ES-I3 (cell line): ENCODE measurements at regions not wholly inside any gene's neighbourhood (a gene's known extent, or its start where the extent isn't known, plus 50 kb on each side); places are given as distances from the start of the nearest gene placed in this dataset.

Source experiments
- H3K36me3 ChIP-seq: 2 replicates; pipeline ENCODE4 v1.6.1; 2013; ENCODE audit warnings: mild to moderate bottlenecking, low read length, control low read depth, moderate library complexity; ENCODE audit not compliant: insufficient read depth
- H3K4me1 ChIP-seq: 2 replicates; pipeline ENCODE4 v1.6.1; 2013; ENCODE audit warnings: mild to moderate bottlenecking, control low read depth, low read length; ENCODE audit not compliant: insufficient read depth
- H3K9ac ChIP-seq: 2 replicates; pipeline ENCODE4 v1.6.1; 2013; ENCODE audit warnings: low read depth, mild to moderate bottlenecking, low read length, moderate library complexity
- H3K9me3 ChIP-seq: 2 replicates; pipeline ENCODE4 v1.6.1; 2013; ENCODE audit warnings: mild to moderate bottlenecking, low read length, moderate library complexity; ENCODE audit not compliant: control insufficient read depth, insufficient read depth

DNA sequence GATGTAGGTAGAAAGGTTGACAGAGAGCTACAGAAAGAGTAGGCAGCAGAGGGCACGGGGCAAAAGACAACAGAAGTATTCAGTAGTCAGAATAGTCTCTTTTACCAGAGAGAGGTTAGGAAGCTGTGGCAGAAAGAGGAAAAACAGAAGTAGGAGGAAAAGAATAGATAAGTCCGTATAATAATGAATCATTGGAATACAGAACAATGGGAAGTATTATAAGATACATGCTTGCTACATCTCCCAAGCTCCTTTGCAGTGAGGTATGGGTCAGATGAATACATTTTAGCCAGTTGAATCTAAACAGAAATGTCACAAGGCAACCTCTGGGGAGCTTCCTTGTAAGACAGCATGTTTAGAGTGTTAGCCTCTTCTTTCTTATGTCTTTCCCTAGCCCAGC is 570.5 kb upstream of the CITED2 start:
- H3K9ac ChIP-seq: no peak overlapping the region
- H3K9me3 ChIP-seq: peaks cover 4% of the 10 kb centered on the region

DNA sequence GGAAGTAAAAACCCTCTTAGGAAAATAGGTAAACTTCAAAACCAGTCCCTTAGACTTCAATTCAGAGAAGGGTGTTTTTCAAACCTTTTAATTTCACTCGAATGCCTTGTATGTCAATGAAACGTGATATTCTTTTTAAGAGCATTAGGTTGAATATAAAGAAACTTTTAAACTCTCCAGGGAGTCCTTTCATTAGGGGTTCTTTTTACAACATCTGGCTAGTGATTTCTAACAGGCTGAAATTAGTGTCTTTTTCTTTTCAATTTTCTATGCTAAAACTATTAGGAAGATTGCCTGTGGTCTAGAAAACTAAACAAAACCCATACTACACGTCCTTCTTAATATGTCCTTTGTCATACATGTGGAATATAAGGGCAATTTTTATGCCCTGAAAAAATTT is 569.7 kb upstream of the CITED2 start:
- Histone ChIP-seq H3K36me3 (no peaks in the 10 kb centered on the region), H3K9ac (no peak overlapping the region), H3K9me3 (no peaks in the 10 kb centered on the region), H3K4me1 (peaks cover 30% of the 10 kb centered on the region)

More for the DNA sequence above, 570.5 kb upstream of the CITED2 start:
- H3K36me3 ChIP-seq: no peaks in the 10 kb centered on the region
- H3K4me1 ChIP-seq: peaks cover 25% of the 10 kb centered on the region

DNA sequence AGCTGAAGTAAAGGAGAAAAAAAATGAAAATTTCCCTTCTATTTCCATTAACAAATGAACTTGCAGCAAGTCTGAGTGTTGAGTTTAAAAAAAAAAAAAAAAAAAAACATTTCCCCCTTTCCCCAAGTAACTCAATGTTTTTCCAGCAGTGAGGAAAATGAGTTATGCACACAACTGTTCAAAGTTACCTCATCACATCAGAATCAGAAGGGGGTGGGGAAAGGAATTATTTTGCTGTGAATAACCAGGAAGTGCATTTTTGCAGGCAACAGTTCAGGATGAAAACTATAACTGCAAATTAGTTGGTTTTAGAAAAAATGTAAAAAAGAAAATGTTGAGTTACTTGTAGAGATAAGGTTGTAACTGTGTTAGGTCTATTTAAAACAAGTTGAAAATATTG is 568.9 kb upstream of the CITED2 start:
- Histone ChIP-seq H3K9ac (no peak overlapping the region), H3K36me3 (no peaks in the 10 kb centered on the region), H3K4me1 (peaks cover 30% of the 10 kb centered on the region), H3K9me3 (no peaks in the 10 kb centered on the region)

DNA sequence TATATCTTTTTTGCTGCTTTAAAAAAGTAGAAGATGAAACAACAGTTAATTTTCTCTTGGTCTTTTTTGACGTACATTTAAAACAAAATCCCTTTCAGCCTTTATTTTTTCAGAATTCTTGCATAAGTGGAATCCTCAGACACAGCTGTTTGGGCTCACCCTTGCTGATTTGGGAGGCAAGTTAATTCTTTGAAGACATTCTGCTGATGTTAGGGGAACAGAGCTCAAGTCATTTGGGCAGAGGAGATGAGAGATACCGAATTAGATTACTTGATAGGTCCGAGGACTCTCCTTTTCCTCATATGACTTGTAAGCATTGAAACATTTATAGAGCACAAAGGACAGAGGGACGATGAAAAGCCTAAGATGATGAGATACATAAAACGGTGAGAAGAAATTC is 567.9 kb upstream of the CITED2 start:
- Histone ChIP-seq H3K9me3 (no peaks in the 10 kb centered on the region), H3K36me3 (no peaks in the 10 kb centered on the region), H3K4me1 (peaks cover 30% of the 10 kb centered on the region), H3K9ac (no peak overlapping the region)

DNA sequence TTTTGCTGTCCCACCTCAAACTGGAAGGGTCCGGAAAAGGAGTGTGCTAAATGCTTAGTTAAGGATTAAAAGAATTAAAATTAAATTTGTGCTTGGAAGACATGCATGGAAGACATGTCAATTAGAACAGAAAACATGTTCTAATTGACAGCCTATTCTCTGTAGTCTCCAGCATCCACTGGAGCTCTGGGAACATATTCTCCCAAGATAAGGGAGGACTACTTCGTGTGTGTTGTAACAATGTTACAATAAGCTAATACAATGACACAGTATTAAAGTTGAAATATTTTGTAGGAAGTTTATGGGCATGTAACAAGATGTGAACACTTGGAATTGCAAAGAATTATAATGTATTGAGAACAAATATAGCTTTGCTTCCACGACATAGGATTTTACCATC is 567.4 kb upstream of the CITED2 start:
- H3K36me3 ChIP-seq: no peaks in the 10 kb centered on the region
- H3K4me1 ChIP-seq: peaks cover 30% of the 10 kb centered on the region
- no peaks in the 10 kb centered on the region for H3K9me3 ChIP-seq
- H3K9ac ChIP-seq: no peak overlapping the region

DNA sequence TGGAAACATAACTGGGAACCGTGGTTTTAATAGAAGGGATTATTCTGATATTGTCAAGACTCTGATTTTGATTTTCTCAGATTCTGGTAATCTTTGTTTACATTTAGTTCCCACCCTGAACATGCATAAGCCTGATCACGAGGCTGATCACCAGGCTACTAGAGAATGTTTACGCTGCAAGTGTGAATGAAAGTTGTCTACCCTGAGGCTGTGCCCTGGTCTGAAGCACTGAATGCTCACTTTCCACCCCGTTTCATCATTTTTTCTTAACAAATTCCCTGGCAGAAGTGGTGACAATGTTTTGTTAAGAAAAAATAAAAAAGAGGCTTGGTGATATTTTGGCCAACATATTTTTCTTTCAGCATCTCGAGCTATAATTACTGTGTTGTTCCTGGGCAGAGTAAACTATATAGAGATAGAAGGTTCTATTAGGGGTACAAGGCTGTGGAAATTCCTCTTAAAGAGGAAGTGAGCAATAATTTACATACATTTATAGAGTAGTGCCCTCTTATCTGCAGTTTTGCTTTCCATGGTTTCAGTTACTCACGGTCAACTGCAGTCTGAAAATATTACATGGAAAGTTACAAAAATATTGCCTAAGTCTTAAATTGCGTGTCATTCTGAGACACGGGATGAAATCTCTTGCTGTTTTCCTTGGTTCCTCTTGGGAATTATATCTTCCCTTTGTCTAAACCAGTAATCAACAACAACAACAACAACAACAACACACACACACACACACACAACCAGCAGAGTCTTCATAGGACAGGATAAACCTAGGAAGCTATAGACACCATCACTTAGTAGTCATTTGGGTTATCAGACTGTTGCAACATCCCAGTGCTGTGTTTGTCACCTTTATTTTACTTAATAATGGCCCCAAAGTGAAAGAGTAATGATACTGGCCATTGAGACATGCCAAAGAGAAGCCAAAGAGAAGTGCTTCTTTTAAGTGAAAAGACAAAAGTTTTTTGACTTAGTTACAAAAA is 566.6 kb upstream of the CITED2 start:
- no peaks in the 10 kb centered on the region for H3K36me3 ChIP-seq
- no peaks in the 10 kb centered on the region for H3K9me3 ChIP-seq
- H3K9ac ChIP-seq: no peak overlapping the region
- H3K4me1 ChIP-seq: peaks cover 30% of the 10 kb centered on the region

DNA sequence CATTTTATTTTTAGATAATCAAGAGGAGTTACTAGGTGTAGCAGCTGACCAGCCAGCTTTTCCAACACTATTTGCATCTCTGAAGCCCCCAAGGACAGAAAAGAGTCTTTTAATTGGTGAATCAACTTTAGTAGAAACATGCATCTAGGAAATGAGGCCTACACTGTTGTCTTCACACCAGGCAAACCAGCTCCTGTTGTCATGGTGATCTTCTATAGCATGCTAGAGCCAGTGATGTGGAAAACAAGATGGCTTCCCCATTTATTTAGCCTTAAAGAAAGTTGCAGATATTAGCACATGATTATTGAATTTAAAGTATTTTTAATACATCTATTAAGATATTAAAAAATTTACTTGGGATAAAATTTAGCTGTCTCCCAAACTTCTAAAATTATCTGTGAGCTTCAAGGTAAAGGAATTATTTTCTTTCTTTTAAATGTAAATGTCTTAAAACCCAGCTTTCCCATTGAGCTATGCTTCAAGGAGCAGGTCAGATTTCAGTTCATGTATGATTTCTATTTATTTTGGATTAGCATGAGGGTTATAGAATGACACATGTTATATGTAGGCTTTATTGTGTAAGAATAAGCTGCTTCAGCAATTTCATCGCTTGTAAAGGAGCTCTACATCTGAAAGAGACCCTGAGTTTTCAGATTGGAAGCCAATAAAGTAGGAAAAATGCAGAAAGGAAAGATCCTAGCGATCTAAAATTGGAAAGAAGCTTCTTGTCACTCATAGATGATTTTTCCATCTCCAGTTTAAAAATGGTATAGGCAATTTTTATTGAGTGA is 564.9 kb upstream of the CITED2 start:
- Histone ChIP-seq H3K9ac (no peak overlapping the region), H3K9me3 (no peaks in the 10 kb centered on the region), H3K36me3 (no peaks in the 10 kb centered on the region), H3K4me1 (peaks cover 30% of the 10 kb centered on the region)

DNA sequence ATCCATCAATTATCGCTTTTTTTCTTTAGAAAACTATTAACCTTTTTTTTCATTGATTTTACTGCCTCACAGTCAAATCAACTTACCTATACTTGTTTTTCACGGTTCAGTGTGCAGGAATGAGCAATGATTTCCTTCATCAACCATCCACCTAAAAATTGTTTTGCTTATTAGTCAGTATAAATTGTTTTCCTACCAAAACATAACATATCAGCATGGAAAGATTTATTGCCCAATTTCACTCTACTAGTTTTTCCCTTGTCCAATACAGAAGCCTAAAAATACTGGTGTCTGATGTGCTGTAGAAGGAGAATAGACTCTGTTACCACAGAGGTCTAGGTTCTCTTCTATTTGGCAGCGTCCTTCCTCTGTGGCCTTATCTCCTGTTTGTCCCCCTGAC is 558.2 kb upstream of the CITED2 start:
- Histone ChIP-seq H3K36me3 (no peaks in the 10 kb centered on the region), H3K4me1 (0 out of 2 replicates have a peak, but pooled peaks cover 6% of the 10 kb centered on the region), H3K9ac (no peak overlapping the region), H3K9me3 (no peaks in the 10 kb centered on the region)

DNA sequence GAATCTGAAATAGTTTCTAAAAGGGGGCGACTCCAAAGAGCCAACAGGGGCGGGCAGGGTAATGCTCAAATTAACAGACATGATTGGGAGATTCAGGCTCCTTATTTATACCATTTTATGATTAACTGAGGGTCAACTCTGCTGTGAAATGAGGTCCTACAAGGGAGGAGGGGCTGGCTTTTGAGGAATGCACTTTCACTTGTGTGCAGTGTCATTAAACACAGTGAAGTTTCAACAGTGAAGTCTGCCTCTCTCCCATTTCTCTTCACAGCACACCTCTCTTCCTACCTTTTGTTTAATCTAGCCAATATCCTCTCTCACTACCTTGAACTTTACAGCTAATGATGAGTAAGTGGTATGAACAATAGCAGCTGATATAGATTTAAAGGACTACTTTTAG is 557.3 kb upstream of the CITED2 start:
- H3K4me1 ChIP-seq: 0 out of 2 replicates have a peak, but pooled peaks cover 6% of the 10 kb centered on the region
- no peaks in the 10 kb centered on the region for H3K9me3 ChIP-seq
- no peaks in the 10 kb centered on the region for H3K36me3 ChIP-seq
- no peak overlapping the region for H3K9ac ChIP-seq

DNA sequence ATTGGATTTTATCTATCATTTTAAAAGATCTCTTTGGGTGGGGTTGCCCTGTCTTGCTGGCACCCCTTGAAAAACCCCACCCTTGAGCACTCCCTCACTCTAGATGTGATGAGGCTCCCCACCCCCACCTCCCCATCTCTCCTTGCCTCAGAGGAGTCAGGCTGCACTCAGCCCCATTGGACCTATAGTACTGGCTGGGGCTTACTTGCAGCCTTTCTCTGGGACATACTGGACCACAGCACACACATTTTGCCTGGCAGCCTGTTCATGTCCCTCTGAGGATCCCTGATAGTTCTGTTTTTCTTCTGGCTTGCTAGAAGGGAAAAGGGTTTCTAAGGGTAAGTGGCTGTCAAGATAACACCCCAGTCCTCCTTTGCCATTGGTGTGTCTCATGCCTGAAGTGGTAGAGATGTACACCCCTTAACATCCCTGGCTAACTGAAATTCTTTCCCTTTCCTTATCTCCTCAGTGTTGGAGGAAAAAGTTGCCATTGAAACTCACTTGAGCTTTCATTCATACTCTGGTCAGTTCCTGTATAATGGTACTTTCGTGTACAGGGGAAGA is 553.4 kb upstream of the CITED2 start:
- no peaks in the 10 kb centered on the region for H3K9me3 ChIP-seq
- H3K36me3 ChIP-seq: no peaks in the 10 kb centered on the region
- no peak overlapping the region for H3K9ac ChIP-seq
- 0 out of 2 replicates have a peak, but pooled peaks cover 6% of the 10 kb centered on the region for H3K4me1 ChIP-seq

DNA sequence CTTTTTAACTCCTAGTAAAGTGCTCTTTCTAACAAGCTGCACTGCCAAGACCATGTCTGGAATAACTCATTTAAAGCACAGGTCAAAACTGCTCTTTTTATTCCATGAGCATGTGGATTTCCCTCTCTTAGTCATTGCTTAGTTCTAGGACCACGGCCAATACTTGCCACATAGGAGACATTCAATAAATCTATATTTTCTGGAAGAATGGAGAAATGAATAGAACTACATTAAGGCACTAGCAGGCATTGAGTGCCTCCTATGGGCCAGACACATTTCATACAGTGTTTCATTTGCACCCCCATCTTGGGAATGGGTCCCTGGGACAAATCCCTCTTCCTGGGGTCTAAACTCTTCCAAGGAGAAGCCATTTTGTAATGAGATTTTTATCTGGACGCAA is 552.8 kb upstream of the CITED2 start:
- Histone ChIP-seq H3K4me1 (0 out of 2 replicates have a peak, but pooled peaks cover 6% of the 10 kb centered on the region), H3K9ac (no peak overlapping the region), H3K36me3 (no peaks in the 10 kb centered on the region), H3K9me3 (no peaks in the 10 kb centered on the region)

DNA sequence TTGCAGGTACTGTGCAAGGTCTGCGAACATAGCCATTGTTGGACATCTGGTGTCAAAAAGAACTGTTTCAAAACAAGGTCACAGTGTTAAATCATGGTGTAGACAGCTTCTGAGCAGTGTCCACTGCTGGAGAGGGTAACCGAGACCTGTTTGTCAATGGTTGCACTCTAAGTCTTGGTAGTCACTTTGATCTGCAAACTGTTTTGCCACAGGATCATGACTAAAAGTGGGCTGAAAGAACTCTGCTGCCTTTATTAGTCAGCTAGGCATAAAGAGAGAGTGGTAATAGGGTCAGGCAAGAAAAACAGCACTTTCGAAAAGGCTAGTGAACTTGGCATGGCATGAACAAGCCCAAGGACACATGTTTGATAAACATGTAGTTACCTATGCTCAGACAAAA is 552.3 kb upstream of the CITED2 start:
- H3K9me3 ChIP-seq: no peaks in the 10 kb centered on the region
- H3K36me3 ChIP-seq: no peaks in the 10 kb centered on the region
- 0 out of 2 replicates have a peak, but pooled peaks cover 1% of the 10 kb centered on the region for H3K4me1 ChIP-seq
- no peak overlapping the region for H3K9ac ChIP-seq

DNA sequence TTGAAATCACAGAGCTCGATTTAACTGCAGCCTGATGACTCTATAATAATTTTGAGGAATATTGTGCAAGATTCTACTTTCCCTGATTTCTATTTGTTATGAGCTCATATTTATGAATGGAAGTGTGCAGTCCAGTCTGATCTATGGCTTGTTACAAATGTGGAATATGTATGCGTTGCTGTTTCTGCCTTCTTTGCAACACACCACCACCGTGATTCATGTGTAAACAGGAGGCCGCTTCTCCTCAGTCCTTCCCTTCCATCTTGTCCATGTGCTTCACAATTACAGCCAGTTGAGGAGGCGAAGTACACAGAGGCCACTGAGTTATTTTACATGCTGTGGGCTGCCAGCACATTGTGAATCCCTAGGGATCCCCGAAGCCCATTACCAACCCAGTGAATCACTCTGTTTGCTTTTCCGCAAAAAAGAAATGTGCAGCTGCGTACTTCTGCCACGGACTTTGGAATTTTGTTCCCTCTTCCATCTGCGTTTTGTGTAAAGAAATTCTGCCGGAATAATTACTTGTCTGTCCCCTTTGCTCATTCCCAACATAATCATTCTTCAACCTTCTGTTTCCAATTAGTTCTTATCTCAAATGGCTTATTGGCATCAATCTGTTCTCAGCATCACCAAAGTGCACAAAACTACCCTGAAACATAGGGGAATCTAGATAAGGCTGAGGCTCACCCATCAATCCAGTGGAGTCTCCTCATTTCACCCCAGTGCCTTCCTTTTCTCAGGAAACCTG is 551.6 kb upstream of the CITED2 start:
- H3K4me1 ChIP-seq: no peaks in the 10 kb centered on the region
- no peaks in the 10 kb centered on the region for H3K36me3 ChIP-seq
- no peaks in the 10 kb centered on the region for H3K9me3 ChIP-seq
- no peak overlapping the region for H3K9ac ChIP-seq

DNA sequence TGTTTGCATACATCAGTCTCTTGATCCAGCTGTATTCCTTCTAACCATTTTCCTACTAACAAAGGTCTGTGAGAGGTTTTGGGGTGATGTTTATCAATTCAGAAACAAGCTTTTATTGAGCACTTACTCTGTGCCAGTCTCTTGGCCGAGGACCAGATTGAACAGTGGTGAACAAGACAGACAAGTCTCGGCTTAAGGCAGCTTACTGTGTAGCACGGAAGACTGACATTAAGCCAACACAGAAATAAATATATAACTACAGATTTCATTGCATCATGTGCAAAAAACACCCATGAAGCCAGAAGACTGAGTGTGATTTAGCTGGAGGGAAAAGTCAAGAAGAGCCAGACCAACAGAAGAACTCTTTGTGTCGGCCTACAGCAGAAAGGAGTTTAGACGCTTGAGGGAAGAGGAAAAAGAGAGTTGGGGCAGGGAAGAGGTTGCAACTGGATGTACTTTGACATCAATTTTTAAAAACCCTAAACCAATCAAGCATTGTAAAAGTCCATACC is 549.6 kb upstream of the CITED2 start:
- no peak overlapping the region for H3K9ac ChIP-seq
- 0 out of 2 replicates have a peak, but pooled peaks cover 4% of the 10 kb centered on the region for H3K4me1 ChIP-seq
- no peaks in the 10 kb centered on the region for H3K9me3 ChIP-seq
- H3K36me3 ChIP-seq: no peaks in the 10 kb centered on the region
